ENCODE measurements at regions not wholly inside any gene's neighbourhood (a gene's known extent, or its start where the extent isn't known, plus 50 kb on each side); places are given as distances from the start of the nearest gene placed in this dataset.
A peak's percentile ranks its signal among the peaks of the same experiment; 100 is the strongest.

DNA sequence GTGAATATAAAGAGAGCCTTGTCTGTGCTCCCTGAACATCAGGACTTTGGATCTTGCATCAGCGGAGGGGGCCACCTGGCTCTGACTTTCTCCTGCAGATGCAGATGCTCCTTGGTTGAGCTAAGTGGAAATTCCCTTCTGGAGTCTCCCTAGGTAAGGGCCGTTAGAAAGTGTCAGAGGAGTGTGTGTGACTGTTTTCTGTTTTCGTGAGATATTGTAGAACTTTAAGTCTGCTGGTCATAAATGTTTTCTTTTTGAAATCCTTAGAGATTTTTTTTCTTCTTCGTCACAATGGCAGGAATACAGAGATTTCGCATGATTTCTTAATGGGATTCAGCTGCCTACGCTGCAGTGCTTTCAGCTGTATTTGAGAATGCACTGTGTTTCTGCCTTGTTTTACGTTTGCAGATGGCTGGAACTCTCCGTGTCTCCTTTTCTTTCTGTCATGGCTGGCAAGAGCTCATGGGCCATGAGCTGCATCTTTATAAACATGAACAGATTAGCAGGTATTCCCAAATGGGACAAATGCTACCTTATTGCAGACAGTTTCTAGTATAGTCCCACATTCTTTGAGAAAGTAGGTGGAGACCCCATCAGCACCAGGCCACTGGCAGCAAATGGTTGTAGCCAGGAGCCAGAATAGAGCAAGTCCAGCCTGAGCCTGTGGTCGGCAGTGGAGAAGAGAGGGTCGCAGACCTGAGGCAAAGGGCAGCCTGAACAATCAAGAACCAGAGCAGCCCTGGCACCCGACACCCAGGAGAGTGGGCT lies 76.2 kb upstream of the FRMD6 start (continued):
- TF ChIP-seq ZNF570 (CRISPR knock-in tag; IDR thresholded peaks at IDR 0.05; ENCODE audit: borderline replicate concordance) (no peak), ZNF138 (CRISPR knock-in tag; IDR thresholded peaks at IDR 0.05; ENCODE audit: low read depth) (no peak), PCBP1 (IDR thresholded peaks at IDR 0.05; ENCODE audit: borderline replicate concordance, low read depth, low read length) (no peak), PAWR (CRISPR knock-in tag; IDR thresholded peaks at IDR 0.05; ENCODE audit: borderline replicate concordance) (no peak), ERF (CRISPR knock-in tag; IDR thresholded peaks at IDR 0.05) (no peak), RFX3 (CRISPR knock-in tag; IDR thresholded peaks at IDR 0.05) (no peak), EP300 (IDR thresholded peaks at IDR 0.05; ENCODE audit: low read depth in 2 of 2, low read length in 2 of 2) (peak in 1 of 2 experiments; percentile 48; a peak in 1 of 4 replicates), EP300 (CRISPR knock-in tag; IDR thresholded peaks at IDR 0.05; ENCODE audit: borderline replicate concordance) (no peak), ZNF644 (CRISPR knock-in tag; IDR thresholded peaks at IDR 0.05; ENCODE audit: low read depth) (0 out of 2 replicates have a peak, but pooled peaks have one; percentile 17), SOX13 (IDR thresholded peaks at IDR 0.05) (no peak), SOX13 (CRISPR knock-in tag; conservative IDR thresholded peaks at IDR 0.05 in 1 of 2, IDR thresholded peaks at IDR 0.05 in 1 of 2) (no peak), CREM (IDR thresholded peaks at IDR 0.05) (no peak), CREM (CRISPR knock-in tag; IDR thresholded peaks at IDR 0.05) (no peak), ZNF788 (CRISPR knock-in tag; IDR thresholded peaks at IDR 0.05; ENCODE audit: borderline replicate concordance) (no peak), ZBTB42 (CRISPR knock-in tag; IDR thresholded peaks at IDR 0.05) (no peak), XRCC5 (optimal IDR thresholded peaks at IDR 0.05; ENCODE audit: low read length) (no peak), ZKSCAN5 (CRISPR knock-in tag; IDR thresholded peaks at IDR 0.05) (no peak)
- TF ChIP-seq, protein P1, sequence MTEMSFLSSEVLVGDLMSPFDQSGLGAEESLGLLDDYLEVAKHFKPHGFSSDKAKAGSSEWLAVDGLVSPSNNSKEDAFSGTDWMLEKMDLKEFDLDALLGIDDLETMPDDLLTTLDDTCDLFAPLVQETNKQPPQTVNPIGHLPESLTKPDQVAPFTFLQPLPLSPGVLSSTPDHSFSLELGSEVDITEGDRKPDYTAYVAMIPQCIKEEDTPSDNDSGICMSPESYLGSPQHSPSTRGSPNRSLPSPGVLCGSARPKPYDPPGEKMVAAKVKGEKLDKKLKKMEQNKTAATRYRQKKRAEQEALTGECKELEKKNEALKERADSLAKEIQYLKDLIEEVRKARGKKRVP (CRISPR knock-in tag; IDR thresholded peaks at IDR 0.05) = peak in 1 of 2 experiments; percentile 95; a peak in 2 of 4 replicates
- TF ChIP-seq, protein P2, sequence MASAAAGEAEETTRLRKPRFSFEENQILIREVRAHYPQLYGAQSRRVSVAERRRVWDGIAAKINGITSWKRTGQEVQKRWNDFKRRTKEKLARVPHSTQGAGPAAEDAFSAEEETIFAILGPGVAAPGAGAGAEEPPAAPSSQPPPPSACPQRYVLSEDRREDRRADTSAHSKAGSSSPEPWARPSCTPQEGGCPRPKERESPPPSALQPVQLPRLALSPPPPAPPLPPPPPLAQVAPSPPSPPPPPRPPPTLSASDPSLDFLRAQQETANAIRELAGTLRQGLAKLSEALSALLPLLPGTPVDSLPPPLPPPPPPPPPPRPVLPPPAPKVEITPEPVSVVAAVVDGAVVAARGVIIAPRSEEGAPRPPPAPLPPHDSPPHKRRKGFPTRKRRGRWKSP (CRISPR knock-in tag; IDR thresholded peaks at IDR 0.05) = no peak
- TF ChIP-seq, protein P3, sequence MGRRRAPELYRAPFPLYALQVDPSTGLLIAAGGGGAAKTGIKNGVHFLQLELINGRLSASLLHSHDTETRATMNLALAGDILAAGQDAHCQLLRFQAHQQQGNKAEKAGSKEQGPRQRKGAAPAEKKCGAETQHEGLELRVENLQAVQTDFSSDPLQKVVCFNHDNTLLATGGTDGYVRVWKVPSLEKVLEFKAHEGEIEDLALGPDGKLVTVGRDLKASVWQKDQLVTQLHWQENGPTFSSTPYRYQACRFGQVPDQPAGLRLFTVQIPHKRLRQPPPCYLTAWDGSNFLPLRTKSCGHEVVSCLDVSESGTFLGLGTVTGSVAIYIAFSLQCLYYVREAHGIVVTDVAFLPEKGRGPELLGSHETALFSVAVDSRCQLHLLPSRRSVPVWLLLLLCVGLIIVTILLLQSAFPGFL (CRISPR knock-in tag; IDR thresholded peaks at IDR 0.05) = no peak
- TF ChIP-seq, protein P4, sequence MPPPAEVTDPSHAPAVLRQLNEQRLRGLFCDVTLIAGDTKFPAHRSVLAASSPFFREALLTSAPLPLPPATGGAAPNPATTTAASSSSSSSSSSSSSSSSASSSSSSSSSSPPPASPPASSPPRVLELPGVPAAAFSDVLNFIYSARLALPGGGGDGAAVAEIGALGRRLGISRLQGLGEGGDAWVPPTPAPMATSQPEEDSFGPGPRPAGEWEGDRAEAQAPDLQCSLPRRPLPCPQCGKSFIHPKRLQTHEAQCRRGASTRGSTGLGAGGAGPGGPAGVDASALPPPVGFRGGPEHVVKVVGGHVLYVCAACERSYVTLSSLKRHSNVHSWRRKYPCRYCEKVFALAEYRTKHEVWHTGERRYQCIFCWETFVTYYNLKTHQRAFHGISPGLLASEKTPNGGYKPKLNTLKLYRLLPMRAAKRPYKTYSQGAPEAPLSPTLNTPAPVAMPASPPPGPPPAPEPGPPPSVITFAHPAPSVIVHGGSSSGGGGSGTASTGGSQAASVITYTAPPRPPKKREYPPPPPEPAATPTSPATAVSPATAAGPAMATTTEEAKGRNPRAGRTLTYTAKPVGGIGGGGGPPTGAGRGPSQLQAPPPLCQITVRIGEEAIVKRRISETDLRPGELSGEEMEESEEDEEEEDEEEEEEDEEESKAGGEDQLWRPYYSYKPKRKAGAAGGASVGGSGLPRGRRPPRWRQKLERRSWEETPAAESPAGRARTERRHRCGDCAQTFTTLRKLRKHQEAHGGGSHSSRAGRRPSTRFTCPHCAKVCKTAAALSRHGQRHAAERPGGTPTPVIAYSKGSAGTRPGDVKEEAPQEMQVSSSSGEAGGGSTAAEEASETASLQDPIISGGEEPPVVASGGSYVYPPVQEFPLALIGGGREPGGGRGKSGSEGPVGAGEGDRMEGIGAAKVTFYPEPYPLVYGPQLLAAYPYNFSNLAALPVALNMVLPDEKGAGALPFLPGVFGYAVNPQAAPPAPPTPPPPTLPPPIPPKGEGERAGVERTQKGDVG (CRISPR knock-in tag; IDR thresholded peaks at IDR 0.05; ENCODE audit: borderline replicate concordance) = no peak
- TF ChIP-seq, protein P5, sequence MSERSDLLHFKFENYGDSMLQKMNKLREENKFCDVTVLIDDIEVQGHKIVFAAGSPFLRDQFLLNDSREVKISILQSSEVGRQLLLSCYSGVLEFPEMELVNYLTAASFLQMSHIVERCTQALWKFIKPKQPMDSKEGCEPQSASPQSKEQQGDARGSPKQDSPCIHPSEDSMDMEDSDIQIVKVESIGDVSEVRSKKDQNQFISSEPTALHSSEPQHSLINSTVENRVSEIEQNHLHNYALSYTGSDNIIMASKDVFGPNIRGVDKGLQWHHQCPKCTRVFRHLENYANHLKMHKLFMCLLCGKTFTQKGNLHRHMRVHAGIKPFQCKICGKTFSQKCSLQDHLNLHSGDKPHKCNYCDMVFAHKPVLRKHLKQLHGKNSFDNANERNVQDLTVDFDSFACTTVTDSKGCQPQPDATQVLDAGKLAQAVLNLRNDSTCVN (CRISPR knock-in tag; IDR thresholded peaks at IDR 0.05; ENCODE audit: borderline replicate concordance) = no peak

All from HepG2 (cell line).